ENCODE measurements at regions not wholly inside any gene's neighbourhood (a gene's known extent, or its start where the extent isn't known, plus 50 kb on each side); places are given as distances from the start of the nearest gene placed in this dataset.

DNA sequence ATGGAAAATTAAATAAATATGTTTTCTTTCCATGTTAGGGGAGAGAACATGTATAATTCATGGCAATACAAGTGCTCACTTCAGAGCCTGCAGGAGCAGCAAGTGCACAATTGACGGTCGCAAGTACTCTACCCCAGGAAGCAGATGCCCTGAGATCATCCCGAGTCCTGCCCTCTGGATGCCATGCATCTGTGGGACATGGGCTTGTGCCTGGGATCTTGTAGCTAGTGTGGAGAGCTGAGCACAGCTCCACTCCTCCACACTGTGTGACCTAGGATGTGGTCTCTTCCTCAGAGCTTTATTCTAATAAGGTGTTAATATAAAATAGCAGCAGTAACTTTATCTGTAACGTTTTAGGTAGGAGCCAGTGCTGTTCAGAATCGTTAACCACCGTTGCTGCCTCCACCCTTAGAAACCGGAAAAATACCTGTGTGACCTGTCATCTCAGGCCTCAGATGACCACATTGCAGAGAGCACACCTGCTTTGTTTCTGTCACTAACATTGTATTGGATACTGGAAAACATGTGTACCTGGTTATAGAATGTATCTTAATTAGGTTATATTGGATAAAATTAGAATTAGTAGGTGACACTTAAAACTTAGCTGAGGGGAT lies 105.0 kb upstream of the GOLGA6L6 start:
- no peak for TF ChIP-seq CTCF (IDR thresholded peaks at IDR 0.05)
- no peak for TF ChIP-seq POLR2A (IDR thresholded peaks at IDR 0.05)

Measured in adrenal gland (tissue), 5 donors.